Gastrocnemius medialis (tissue), 4 donors: ENCODE measurements at regions not wholly inside any gene's neighbourhood (a gene's known extent, or its start where the extent isn't known, plus 50 kb on each side); places are given as distances from the start of the nearest gene placed in this dataset.
A peak's percentile ranks its signal among the peaks of the same experiment; 100 is the strongest.
"Not testable (repeated sequence)": the region's sequence is repeated elsewhere in the genome, so short reads cannot be mapped to it uniquely, and the experiment has no call there.

Experiments
- ATAC-seq, 2 donors: fragments of 150-250 bp; one replicate each; pipeline ENCODE4 v1.9.1; 2016
- DNase-seq, 2 donors: peaks; one replicate each; pipeline ENCODE4 v3.0.0-alpha.2; 2019
- H3K27ac ChIP-seq, 4 donors: fragments of 200-600 bp; sonication (generic); 1 replicate in 1 of 4; 2 replicates in 3 of 4; pipeline ENCODE4 v1.5.1; 2016 to 2018; ENCODE audit warnings: mild to moderate bottlenecking in 2 of 4, moderate library complexity in 1 of 4
- H3K27me3 ChIP-seq, 3 donors: fragments of 200-600 bp; sonication (generic) in 2 of 3; 1 replicate in 1 of 3; 2 replicates in 2 of 3; pipeline versions ENCODE4 v1.5.1 to v1.6.0; 2016 to 2019; ENCODE audit warnings: mild to moderate bottlenecking in 1 of 3, moderate library complexity in 1 of 3
- H3K36me3 ChIP-seq, 2 donors: fragments of 200-600 bp; sonication (generic) in 1 of 2; one replicate each; pipeline ENCODE4 v1.5.1; 2017 to 2018
- H3K4me1 ChIP-seq, 2 donors: fragments of 200-600 bp; sonication (generic) in 1 of 2; one replicate each; pipeline ENCODE4 v1.5.1; 2016 to 2017; ENCODE audit warnings: mild to moderate bottlenecking in 2 of 2
- H3K4me3 ChIP-seq, 4 donors: fragments of 200-600 bp; sonication (generic) in 3 of 4; 1 replicate in 1 of 4; 2 replicates in 3 of 4; pipeline ENCODE4 v1.5.1; 2016 to 2019; ENCODE audit warnings: mild to moderate bottlenecking in 2 of 4
- H3K9me3 ChIP-seq, 3 donors: fragments of 200-600 bp; sonication (generic) in 2 of 3; 1 replicate in 1 of 3; 2 replicates in 2 of 3; pipeline ENCODE4 v1.5.1; 2016 to 2019
- POLR2A ChIP-seq, 2 donors: fragments of 450-650 bp; IDR thresholded peaks; one replicate each; pipeline ENCODE4 v1.6.1; 2017; ENCODE audit warnings: antibody characterized with exemption in 2 of 2, mild to moderate bottlenecking in 2 of 2, moderate library complexity in 2 of 2
- in situ Hi-C, 4 donors: fragments of 200-750 bp; cut with MboI; loops; one replicate each; pipeline versions ENCODE4 v1.15.0 to v1.8.0; 2017; ENCODE audit warnings: low sequenced_read_pairs in 4 of 4
- intact Hi-C: fragments of 100-400 bp; cut with DNase I; formaldehyde crosslinking; loops from one replicate; pipeline ENCODE4 v1.15.1; 2023; ENCODE audit warnings: low total_unique reads
- TF ChIP-seq, protein P1 (sequence below), 5 experiments: fragments of 450-650 bp in 3 of 5; fragments of 200-600 bp in 2 of 5; sonication (generic) in 2 of 5; IDR thresholded peaks in 4 of 5; conservative IDR thresholded peaks in 1 of 5; 1 replicate in 4 of 5; 2 replicates in 1 of 5; pipeline ENCODE4 v1.5.1; 2016 to 2019; ENCODE audit warnings: antibody characterized with exemption in 5 of 5, mild to moderate bottlenecking in 3 of 5, moderate library complexity in 3 of 5

DNA sequence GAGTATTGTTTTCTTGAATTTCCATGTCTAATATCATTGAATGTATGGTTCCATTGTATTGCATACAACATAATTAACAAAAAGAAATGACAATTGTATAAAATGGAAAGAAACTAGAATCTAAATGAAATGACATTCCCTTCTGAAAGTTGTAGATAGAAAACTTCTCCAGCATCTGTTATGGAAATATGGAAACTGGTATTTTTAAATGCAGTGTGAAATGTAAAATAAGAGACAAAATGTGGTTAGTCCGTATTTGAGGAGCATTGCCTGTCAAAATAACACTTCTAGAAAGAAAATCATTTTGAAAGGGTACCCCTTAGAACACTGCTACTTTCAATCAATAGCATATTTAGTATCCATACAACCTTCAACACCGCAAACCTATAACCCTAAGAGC is 286.3 kb upstream of the CELF2 start:
- TF ChIP-seq, protein P1, sequence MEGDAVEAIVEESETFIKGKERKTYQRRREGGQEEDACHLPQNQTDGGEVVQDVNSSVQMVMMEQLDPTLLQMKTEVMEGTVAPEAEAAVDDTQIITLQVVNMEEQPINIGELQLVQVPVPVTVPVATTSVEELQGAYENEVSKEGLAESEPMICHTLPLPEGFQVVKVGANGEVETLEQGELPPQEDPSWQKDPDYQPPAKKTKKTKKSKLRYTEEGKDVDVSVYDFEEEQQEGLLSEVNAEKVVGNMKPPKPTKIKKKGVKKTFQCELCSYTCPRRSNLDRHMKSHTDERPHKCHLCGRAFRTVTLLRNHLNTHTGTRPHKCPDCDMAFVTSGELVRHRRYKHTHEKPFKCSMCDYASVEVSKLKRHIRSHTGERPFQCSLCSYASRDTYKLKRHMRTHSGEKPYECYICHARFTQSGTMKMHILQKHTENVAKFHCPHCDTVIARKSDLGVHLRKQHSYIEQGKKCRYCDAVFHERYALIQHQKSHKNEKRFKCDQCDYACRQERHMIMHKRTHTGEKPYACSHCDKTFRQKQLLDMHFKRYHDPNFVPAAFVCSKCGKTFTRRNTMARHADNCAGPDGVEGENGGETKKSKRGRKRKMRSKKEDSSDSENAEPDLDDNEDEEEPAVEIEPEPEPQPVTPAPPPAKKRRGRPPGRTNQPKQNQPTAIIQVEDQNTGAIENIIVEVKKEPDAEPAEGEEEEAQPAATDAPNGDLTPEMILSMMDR (IDR thresholded peaks at IDR 0.05 in 4 of 5, conservative IDR thresholded peaks at IDR 0.05 in 1 of 5), result no peak
- TF ChIP-seq POLR2A (IDR thresholded peaks at IDR 0.05), result no peak
- Histone ChIP-seq H3K4me1 (no peaks in the 10 kb centered on the region), H3K9me3 (no peaks in the 10 kb centered on the region), H3K27ac (no peak overlapping the region), H3K27me3 (no peaks in the 10 kb centered on the region), H3K4me3 (no peak overlapping the region), H3K36me3 (no peaks in the 10 kb centered on the region)
- DNase-seq, result no peak
- ATAC-seq, result no peak
- intact Hi-C loops, result no loop called here
- in situ Hi-C loops, result no loop called here

DNA sequence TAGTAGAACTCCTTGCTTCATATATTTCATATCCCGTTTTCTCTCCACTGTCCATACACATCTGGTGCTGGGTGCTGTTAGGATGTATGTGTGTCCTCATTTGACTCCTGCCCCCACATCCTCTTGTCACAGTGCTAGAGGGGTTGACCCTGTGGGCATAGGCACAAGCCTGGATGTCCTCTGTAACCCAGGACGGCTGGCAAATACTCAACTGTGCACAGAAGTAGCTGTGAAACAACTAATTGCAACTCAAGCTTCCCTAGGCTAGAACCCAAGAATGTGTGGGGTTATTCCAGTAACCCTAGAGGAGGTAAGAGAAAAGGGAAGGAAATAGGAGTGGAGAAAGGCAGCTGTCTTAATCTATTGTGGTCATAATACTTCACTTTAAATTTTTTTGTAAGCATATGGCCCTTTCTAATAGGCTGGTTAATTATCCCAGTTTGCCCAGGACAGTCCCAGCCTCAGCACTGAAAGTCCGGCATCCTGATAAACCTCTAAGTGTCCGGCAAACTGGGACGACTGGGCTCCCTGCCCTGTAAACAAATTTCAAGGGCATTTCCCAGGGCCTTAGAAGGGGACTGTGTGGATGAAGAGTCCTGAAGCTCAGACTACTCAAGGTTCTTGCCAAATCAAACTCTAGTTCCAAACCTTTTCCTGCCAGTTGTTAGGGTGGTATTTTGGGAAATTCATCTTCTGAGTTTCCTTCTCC is 283.2 kb upstream of the CELF2 start:
- H3K9me3 ChIP-seq, result no peaks in the 10 kb centered on the region
- no peak overlapping the region for H3K4me3 ChIP-seq
- intact Hi-C loops (no loop called here), in situ Hi-C loops (no loop called here)
- H3K27me3 ChIP-seq, result no peaks in the 10 kb centered on the region
- DNase-seq, result no peak
- no peak overlapping the region for H3K27ac ChIP-seq
- peak in 1 of 2 donors; percentile 19 for ATAC-seq
- H3K4me1 ChIP-seq, result no peaks in the 10 kb centered on the region
- TF ChIP-seq POLR2A (IDR thresholded peaks at IDR 0.05), result no peak
- TF ChIP-seq, protein P1 (IDR thresholded peaks at IDR 0.05 in 4 of 5, conservative IDR thresholded peaks at IDR 0.05 in 1 of 5), result no peak
- no peaks in the 10 kb centered on the region for H3K36me3 ChIP-seq

GRCh38 chr10:10745291-10745690 is 272.4 kb upstream of the CELF2 start:
- Histone ChIP-seq H3K4me3 (no peak overlapping the region), H3K9me3 (no peaks in the 10 kb centered on the region), H3K4me1 (no peaks in the 10 kb centered on the region), H3K36me3 (no peaks in the 10 kb centered on the region), H3K27ac (no peak overlapping the region), H3K27me3 (no peaks in the 10 kb centered on the region)
- intact Hi-C loops (no loop called here), in situ Hi-C loops (no loop called here)
- TF ChIP-seq POLR2A (IDR thresholded peaks at IDR 0.05), result no peak
- TF ChIP-seq, protein P1 (IDR thresholded peaks at IDR 0.05 in 4 of 5, conservative IDR thresholded peaks at IDR 0.05 in 1 of 5), result no peak
- ATAC-seq (no peak), DNase-seq (no peak)

DNA sequence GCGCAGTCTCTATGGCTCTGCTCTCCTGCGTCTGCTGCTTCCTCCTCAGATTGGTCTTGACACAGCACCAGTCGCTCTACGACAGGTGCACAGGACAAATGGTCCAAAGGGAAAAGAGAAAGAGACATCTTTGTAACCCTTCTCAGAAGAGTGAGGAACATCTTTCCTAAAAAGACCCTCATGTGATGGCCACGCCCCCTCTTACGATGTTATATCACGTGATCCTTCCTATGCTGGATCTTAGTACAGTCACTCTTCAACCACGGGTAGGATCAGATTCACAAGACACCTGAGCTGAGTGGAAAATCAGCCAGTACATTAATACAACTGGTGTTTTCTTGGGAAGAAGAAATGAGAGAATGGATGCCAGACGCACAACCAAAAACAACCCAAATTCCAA is 262.2 kb upstream of the CELF2 start:
- in situ Hi-C loops, result no loop called here
- no peak overlapping the region for H3K4me3 ChIP-seq
- intact Hi-C loops, result no loop called here
- no peaks in the 10 kb centered on the region for H3K36me3 ChIP-seq
- H3K4me1 ChIP-seq, result no peaks in the 10 kb centered on the region
- no peak for DNase-seq
- TF ChIP-seq POLR2A (IDR thresholded peaks at IDR 0.05), result no peak
- TF ChIP-seq, protein P1 (IDR thresholded peaks at IDR 0.05 in 4 of 5, conservative IDR thresholded peaks at IDR 0.05 in 1 of 5), result no peak
- H3K9me3 ChIP-seq, result no peaks in the 10 kb centered on the region
- ATAC-seq, result no peak
- H3K27me3 ChIP-seq, result no peaks in the 10 kb centered on the region
- H3K27ac ChIP-seq, result no peak overlapping the region

DNA sequence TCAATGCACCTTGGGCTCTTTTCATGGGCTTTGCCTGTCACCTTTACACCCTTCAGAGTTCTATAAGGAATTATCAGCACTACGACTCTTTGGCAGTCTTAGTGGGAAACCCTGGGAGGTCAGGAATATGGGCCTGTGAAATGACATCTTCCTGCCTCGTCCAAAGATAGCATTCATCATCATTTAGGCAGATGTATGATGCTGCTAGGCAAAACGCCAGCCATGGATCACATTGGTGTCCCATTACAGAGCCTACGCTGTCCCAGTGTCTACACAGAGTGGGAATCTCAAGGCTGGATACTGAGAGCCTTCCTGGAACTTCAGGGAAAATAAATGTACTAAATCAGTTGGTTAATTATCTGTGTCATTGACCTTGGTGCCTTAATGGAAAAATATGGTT is 259.4 kb upstream of the CELF2 start:
- Histone ChIP-seq H3K27me3 (no peaks in the 10 kb centered on the region), H3K36me3 (no peaks in the 10 kb centered on the region), H3K9me3 (no peaks in the 10 kb centered on the region), H3K4me3 (no peak overlapping the region), H3K4me1 (no peaks in the 10 kb centered on the region), H3K27ac (no peak overlapping the region)
- no peak for DNase-seq
- in situ Hi-C loops (no loop called here), intact Hi-C loops (no loop called here)
- no peak for ATAC-seq
- TF ChIP-seq, protein P1 (IDR thresholded peaks at IDR 0.05 in 4 of 5, conservative IDR thresholded peaks at IDR 0.05 in 1 of 5), result no peak
- no peak for TF ChIP-seq POLR2A (IDR thresholded peaks at IDR 0.05)

DNA sequence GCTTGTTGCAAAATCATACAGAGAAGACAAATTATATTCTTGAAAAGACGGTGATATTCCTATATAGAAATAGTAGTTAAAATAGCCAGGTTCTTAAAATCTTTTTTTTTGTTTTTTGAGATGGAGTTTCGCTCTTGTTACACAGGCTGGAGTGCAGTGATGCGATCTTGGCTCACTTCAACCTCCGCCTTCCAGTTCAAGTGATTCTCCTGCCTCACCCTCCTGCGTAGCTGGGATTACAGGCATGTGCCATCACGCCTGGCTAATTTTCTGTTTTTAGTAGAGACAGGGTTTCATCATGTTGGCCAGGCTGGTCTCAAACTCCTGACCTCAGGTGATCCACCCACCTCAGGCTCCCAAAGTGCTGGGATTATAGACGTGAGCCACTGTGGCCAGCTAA is 257.9 kb upstream of the CELF2 start:
- ATAC-seq, H3K27ac ChIP-seq, H3K4me3 ChIP-seq, H3K36me3 ChIP-seq, intact Hi-C loops, H3K9me3 ChIP-seq, H3K27me3 ChIP-seq, in situ Hi-C loops, H3K4me1 ChIP-seq, DNase-seq: not testable (repeated sequence)
